ENCODE measurements at regions not wholly inside any gene's neighbourhood (a gene's known extent, or its start where the extent isn't known, plus 50 kb on each side); places are given as distances from the start of the nearest gene placed in this dataset.

- no peak for DNase-seq
Measured at GRCh38 chr9:1337169-1337568, 287.0 kb downstream of the DMRT2 start.

- no peak for DNase-seq
Measured at GRCh38 chr9:1340390-1340789, 290.2 kb downstream of the DMRT2 start.

GRCh38 chr9:1353291-1353690, 303.1 kb downstream of the DMRT2 start:
- no peak for DNase-seq

- no peak for DNase-seq
Measured at GRCh38 chr9:1354086-1354485, 303.9 kb downstream of the DMRT2 start.

- DNase-seq: no peak
Measured at GRCh38 chr9:1354606-1355005, 304.4 kb downstream of the DMRT2 start.

- no peak for DNase-seq
Measured at GRCh38 chr9:1355656-1356055, 305.5 kb downstream of the DMRT2 start.

- no peak for DNase-seq
Measured at GRCh38 chr9:1362845-1363244, 312.7 kb downstream of the DMRT2 start.

- DNase-seq: no peak
Measured at GRCh38 chr9:1366276-1366675, 316.1 kb downstream of the DMRT2 start.

GRCh38 chr9:1369297-1369696, 319.1 kb downstream of the DMRT2 start:
- DNase-seq: no peak

GRCh38 chr9:1373445-1373844, 323.3 kb downstream of the DMRT2 start:
- no peak for DNase-seq

- DNase-seq: no peak
Measured at GRCh38 chr9:1383899-1384455, 333.8 kb downstream of the DMRT2 start.

- DNase-seq: no peak
Measured at GRCh38 chr9:1384816-1385215, 334.7 kb downstream of the DMRT2 start.

GRCh38 chr9:1386420-1386819, 336.3 kb downstream of the DMRT2 start:
- DNase-seq: no peak

GRCh38 chr9:1388216-1388615, 338.1 kb downstream of the DMRT2 start:
- DNase-seq: no peak

GRCh38 chr9:1400983-1401382, 350.8 kb downstream of the DMRT2 start:
- DNase-seq: no peak

GRCh38 chr9:1404940-1405339, 354.8 kb downstream of the DMRT2 start:
- no peak for DNase-seq

GRCh38 chr9:1411826-1412225, 361.7 kb downstream of the DMRT2 start:
- no peak for DNase-seq

GRCh38 chr9:1414711-1415131, 364.6 kb downstream of the DMRT2 start:
- DNase-seq: no peak

GRCh38 chr9:1415146-1415545, 365.0 kb downstream of the DMRT2 start:
- DNase-seq: no peak

GRCh38 chr9:1416261-1416660, 366.1 kb downstream of the DMRT2 start:
- DNase-seq: no peak

GRCh38 chr9:1421436-1421835, 371.3 kb downstream of the DMRT2 start:
- DNase-seq: no peak

- DNase-seq: no peak
Measured at GRCh38 chr9:1427875-1428274, 377.7 kb downstream of the DMRT2 start.

GRCh38 chr9:1429297-1429696, 379.1 kb downstream of the DMRT2 start:
- no peak for DNase-seq

GRCh38 chr9:1431461-1431860, 381.3 kb downstream of the DMRT2 start:
- no peak for DNase-seq

- no peak for DNase-seq
Measured at GRCh38 chr9:1434052-1434767, 384.1 kb downstream of the DMRT2 start.
